DOHH2 (cell line): ENCODE measurements at regions not wholly inside any gene's neighbourhood (a gene's known extent, or its start where the extent isn't known, plus 50 kb on each side); places are given as distances from the start of the nearest gene placed in this dataset.
A peak's percentile ranks its signal among the peaks of the same experiment; 100 is the strongest.

Experiments
- H3F3A ChIP-seq: fragments of 200-600 bp; sonication (generic), shearing (Covaris generic); 2 replicates; pipeline ENCODE4 v1.6.0; 2016; ENCODE audit warnings: antibody characterized with exemption, mild to moderate bottlenecking; ENCODE audit not compliant: control insufficient read depth, insufficient read depth
- H3K27ac ChIP-seq: fragments of 200-600 bp; sonication (generic); 2 replicates; pipeline ENCODE4 v1.5.1; 2014; ENCODE audit warnings: low read depth, mild to moderate bottlenecking, low read length, moderate library complexity
- H3K27me3 ChIP-seq: fragments of 200-600 bp; sonication (generic); 2 replicates; pipeline ENCODE4 v1.6.1; 2014; ENCODE audit warnings: mild to moderate bottlenecking, low read length, mixed read lengths; ENCODE audit not compliant: control insufficient read depth
- H3K36me3 ChIP-seq: fragments of 200-600 bp; sonication (generic); 2 replicates; pipeline ENCODE4 v1.6.1; 2014; ENCODE audit warnings: mild to moderate bottlenecking, low read length, moderate library complexity, mixed read lengths; ENCODE audit not compliant: control insufficient read depth
- H3K4me1 ChIP-seq: fragments of 200-600 bp; sonication (generic); 2 replicates; pipeline ENCODE4 v1.6.1; 2014; ENCODE audit warnings: mild to moderate bottlenecking, low read length, mixed read lengths; ENCODE audit not compliant: control insufficient read depth
- H3K4me2 ChIP-seq: fragments of 200-600 bp; sonication (generic); 2 replicates; pipeline ENCODE4 v1.6.0; 2014; ENCODE audit warnings: mild to moderate bottlenecking, low read length, moderate library complexity
- H3K4me3 ChIP-seq: fragments of 200-600 bp; sonication (generic); 2 replicates; pipeline ENCODE4 v1.5.1; 2014; ENCODE audit warnings: mild to moderate bottlenecking, low read length, mixed read lengths
- H3K79me2 ChIP-seq: fragments of 200-600 bp; sonication (generic); 2 replicates; pipeline ENCODE4 v1.6.1; 2014; ENCODE audit warnings: mild to moderate bottlenecking, low read length, mixed read lengths; ENCODE audit not compliant: control insufficient read depth
- H3K9me2 ChIP-seq: fragments of 200-600 bp; sonication (generic); replicated peaks from 2 replicates; pipeline ENCODE4 v1.6.1; 2014; ENCODE audit warnings: mild to moderate bottlenecking, low read length, mixed read lengths; ENCODE audit not compliant: control insufficient read depth
- H3K9me3 ChIP-seq: fragments of 200-600 bp; sonication (generic); 2 replicates; pipeline ENCODE4 v1.6.1; 2014; ENCODE audit warnings: antibody characterized with exemption, low read length, mixed read lengths; ENCODE audit not compliant: control insufficient read depth, insufficient read depth
- H4K20me1 ChIP-seq: fragments of 200-600 bp; sonication (generic); 2 replicates; pipeline ENCODE4 v1.6.0; 2014; ENCODE audit warnings: low read depth, mild to moderate bottlenecking, antibody characterized with exemption, low read length, moderate library complexity; ENCODE audit not compliant: control insufficient read depth, insufficient read depth
- CTCF ChIP-seq: fragments of 200-600 bp; sonication (generic); IDR thresholded peaks from one replicate; pipeline ENCODE4 v1.5.1; 2014; ENCODE audit warnings: antibody characterized with exemption, mild to moderate bottlenecking, low read depth, low read length; ENCODE audit not compliant: poor library complexity, severe bottlenecking
- EZH2phosphoT487 ChIP-seq: fragments of 200-600 bp; sonication (generic); IDR thresholded peaks from 2 replicates; pipeline ENCODE4 v1.6.1; 2017; ENCODE audit warnings: borderline replicate concordance, mild to moderate bottlenecking, antibody characterized with exemption, low read length, moderate library complexity, mixed read lengths

GRCh38 chr2:237026981-237027711, 58.5 kb upstream of the COPS8 start:
- H3K36me3 ChIP-seq = no peaks in the 10 kb centered on the region
- H3K4me3 ChIP-seq = no peak overlapping the region
- H3K4me1 ChIP-seq = no peaks in the 10 kb centered on the region
- no peaks in the 10 kb centered on the region; the same call in 1 of the 2 replicates for H3K27me3 ChIP-seq
- TF ChIP-seq EZH2phosphoT487 (no peak), CTCF (peak; percentile 75)
- H3K27ac ChIP-seq = no peak overlapping the region
- no peaks in the 10 kb centered on the region for H3F3A ChIP-seq
- peaks cover 8% of the 10 kb centered on the region for H3K9me3 ChIP-seq
- no peaks in the 10 kb centered on the region for H4K20me1 ChIP-seq
- H3K79me2 ChIP-seq = no peaks in the 10 kb centered on the region
- H3K4me2 ChIP-seq = no peak overlapping the region
- H3K9me2 ChIP-seq = no peaks in the 10 kb centered on the region

- no peaks in the 10 kb centered on the region for H3K36me3 ChIP-seq
- no peak for TF ChIP-seq CTCF
- no peak for TF ChIP-seq EZH2phosphoT487
- no peak overlapping the region for H3K27ac ChIP-seq
- H3K9me2 ChIP-seq = no peaks in the 10 kb centered on the region
- H3K27me3 ChIP-seq = no peaks in the 10 kb centered on the region; the same call in 1 of the 2 replicates
- no peaks in the 10 kb centered on the region for H3F3A ChIP-seq
- peaks cover 8% of the 10 kb centered on the region for H3K9me3 ChIP-seq
- no peak overlapping the region for H3K4me2 ChIP-seq
- H3K4me1 ChIP-seq = no peaks in the 10 kb centered on the region
- H4K20me1 ChIP-seq = no peaks in the 10 kb centered on the region
- H3K79me2 ChIP-seq = no peaks in the 10 kb centered on the region
- no peak overlapping the region for H3K4me3 ChIP-seq
These were observed 58.0 kb upstream of the COPS8 start for GRCh38 chr2:237027712-237028029.

- no peaks in the 10 kb centered on the region; the same call in 1 of the 2 replicates for H3K27me3 ChIP-seq
- H3K4me3 ChIP-seq = no peak overlapping the region
- no peaks in the 10 kb centered on the region for H3K36me3 ChIP-seq
- no peaks in the 10 kb centered on the region for H4K20me1 ChIP-seq
- H3F3A ChIP-seq = no peaks in the 10 kb centered on the region
- no peak overlapping the region for H3K4me2 ChIP-seq
- H3K4me1 ChIP-seq = peaks cover 2% of the 10 kb centered on the region; the same call in 1 of the 2 replicates
- H3K9me3 ChIP-seq = no peaks in the 10 kb centered on the region
- TF ChIP-seq CTCF = no peak
- TF ChIP-seq EZH2phosphoT487 = no peak
- H3K79me2 ChIP-seq = no peaks in the 10 kb centered on the region
- no peaks in the 10 kb centered on the region for H3K9me2 ChIP-seq
- H3K27ac ChIP-seq = no peak overlapping the region
These were observed 55.3 kb upstream of the COPS8 start for GRCh38 chr2:237030382-237030781.
